Activated CD8-positive, alpha-beta memory T cell treated with anti-CD3 and anti-CD28 coated beads, Interleukin-2, amount 50 U/mL, for 4 hours (primary cell): ENCODE measurements at regions not wholly inside any gene's neighbourhood (a gene's known extent, or its start where the extent isn't known, plus 50 kb on each side); places are given as distances from the start of the nearest gene placed in this dataset.
"Not testable (repeated sequence)": the region's sequence is repeated elsewhere in the genome, so short reads cannot be mapped to it uniquely, and the experiment has no call there.

Experiments
- DNase-seq: peaks from one replicate; pipeline ENCODE4 v3.0.0-alpha.2; 2020

DNA sequence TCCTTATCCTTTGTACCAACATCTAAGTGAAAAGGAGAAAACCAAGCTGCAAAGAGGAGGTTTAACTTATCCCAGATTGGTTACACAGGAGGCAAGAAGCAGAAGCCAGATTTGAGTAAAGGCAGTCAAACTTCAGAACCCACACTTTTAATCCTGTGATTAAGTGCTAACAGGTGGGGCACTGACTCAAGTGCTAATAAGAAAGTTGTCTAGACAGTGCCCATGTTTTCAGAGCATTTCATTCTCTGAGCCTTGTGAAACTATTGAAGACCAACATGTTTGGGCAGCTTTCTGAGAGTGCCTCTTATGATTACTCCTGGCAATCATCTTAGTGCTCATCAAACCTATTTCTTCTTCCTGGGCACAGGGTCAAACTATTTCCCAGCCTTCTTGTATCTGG lies 380.8 kb downstream of the KCNRG start:
- no peak for DNase-seq

DNA sequence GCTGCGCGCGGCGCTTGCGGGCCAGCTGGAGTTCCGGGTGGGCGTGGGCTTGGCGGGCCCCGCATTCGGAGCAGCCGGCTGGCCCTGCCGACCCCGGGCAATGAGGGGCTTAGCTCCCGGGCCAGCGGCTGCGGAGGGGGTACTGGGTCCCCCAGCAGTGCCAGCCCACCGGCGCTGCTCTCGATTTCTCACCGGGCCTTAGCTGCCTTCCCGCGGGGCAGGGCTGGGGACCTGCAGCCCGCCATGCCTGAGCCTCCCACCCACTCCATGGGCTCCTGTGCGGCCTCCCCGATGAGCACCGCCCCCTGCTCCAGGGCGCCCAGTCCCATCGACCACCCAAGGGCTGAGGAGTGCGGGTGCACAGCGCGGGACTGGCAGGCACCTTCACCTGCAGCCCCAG lies 381.4 kb downstream of the KCNRG start:
- DNase-seq: not testable (repeated sequence)

GRCh38 chr13:50400035-50400726 lies 384.9 kb downstream of the KCNRG start:
- DNase-seq: no peak

DNA sequence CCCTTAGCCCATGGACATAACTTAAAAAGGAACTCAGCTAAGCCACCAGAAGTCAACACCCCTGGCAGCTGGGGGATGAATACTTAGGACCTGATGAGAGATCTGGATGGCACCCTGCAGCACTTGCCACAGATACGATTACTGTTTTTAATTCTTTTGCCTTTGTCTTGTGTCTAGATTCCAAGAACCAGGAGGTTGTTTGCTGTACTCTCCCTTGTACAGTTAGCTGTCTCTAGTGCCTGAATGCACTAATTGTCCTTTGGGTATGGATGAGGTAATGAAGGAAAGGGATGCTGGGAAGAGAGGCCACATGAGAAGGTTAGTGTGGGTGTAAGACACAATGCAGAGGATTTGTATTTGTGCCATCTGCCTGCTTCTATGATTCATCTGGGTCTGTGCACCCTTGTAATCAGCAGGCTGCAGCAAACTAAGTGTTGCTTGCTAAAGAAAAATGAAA lies 385.8 kb downstream of the KCNRG start:
- no peak for DNase-seq

DNA sequence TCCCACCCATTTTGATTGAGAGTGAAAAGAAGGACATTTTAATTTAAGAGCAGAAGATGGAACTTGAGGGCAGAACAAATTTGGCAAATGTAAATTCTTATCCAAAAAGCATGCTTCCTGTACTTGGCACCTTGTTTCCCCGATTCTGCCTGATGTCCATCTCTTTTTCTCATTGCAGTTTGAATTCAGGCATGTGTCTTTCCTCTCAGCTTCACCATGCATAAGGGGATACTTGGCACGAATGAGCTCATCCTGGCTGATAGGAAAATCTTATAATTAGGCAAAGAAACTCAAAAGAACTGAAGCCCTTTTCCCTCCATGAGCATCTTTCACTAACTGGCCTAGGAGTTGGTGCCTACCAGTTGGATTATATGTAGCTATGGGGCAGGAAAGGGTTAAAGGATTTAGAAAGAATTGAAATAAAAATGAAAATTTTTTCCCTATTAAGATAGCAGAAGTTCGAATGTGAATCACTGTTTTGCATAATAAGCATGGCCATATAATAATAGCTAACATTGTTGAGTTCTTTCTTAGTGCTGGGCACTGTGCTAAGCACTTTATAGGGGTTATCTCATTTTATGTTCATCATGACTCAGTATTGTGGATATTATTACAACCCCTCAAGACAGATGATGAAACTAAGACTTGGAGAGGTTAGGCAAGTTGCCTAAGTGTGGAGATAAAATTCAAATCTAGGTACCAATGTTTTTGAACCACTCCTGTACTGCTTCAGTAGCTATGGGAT lies 386.6 kb downstream of the KCNRG start:
- no peak for DNase-seq

DNA sequence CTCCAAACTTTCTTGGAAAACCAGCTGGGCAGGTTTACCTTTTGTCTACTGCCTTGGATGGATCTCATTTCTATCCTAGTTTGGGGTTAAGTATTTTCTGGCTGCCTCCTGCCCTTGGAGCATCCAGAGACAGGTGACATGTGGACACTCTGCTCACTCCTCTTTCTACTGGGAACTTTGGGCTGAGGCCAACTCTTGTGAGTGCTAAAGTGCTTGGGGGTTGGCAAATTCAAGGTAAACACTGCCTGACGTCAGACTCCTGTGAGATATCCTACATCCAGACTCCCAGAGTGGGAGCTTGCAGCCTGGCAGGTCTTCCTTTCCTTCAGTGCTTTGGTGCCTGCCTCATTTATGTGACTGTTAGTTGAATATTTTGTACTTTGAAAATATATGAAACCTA lies 388.1 kb downstream of the KCNRG start:
- no peak for DNase-seq

GRCh38 chr13:50404116-50404515 lies 388.9 kb downstream of the KCNRG start:
- DNase-seq: no peak

DNA sequence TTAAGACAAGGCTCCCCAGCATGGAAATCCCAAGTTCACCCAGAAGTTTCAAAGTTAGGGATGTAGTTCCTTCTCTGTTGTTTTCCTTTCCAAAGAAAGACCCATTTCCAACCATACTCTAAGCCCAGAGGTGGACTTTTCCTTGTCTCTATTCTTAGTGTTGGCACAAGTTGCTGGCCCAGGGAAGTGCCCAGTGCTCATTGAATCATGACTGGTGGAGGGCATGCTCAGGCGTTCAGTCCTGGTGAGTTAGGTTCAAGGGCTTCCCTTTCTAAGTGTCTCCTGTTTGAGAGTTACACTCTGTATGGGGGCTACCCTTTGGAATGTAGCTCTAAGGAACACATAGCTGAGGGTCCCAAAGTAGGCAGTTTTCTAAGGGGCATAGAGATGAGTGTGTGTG lies 389.5 kb downstream of the KCNRG start:
- DNase-seq: no peak

DNA sequence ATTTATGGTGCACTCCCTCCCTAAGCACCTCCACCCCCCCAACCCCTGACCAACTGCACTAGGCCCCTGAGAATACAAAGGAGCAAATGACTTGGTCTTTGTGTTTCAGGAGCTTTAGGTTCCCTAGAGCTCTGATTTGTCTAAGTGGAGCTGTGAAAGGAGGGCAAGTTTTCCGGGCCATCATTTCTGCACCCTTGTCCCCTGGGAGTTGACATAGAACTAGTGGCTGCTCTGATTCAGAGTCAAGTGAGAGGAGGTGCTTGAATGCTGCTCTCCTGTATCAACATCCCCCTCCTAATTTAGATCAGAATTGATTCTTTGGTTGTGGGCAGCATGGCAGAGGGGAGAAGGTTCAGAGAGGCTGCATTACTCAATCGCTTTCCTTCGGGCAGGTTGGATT lies 391.6 kb downstream of the KCNRG start:
- no peak for DNase-seq

DNA sequence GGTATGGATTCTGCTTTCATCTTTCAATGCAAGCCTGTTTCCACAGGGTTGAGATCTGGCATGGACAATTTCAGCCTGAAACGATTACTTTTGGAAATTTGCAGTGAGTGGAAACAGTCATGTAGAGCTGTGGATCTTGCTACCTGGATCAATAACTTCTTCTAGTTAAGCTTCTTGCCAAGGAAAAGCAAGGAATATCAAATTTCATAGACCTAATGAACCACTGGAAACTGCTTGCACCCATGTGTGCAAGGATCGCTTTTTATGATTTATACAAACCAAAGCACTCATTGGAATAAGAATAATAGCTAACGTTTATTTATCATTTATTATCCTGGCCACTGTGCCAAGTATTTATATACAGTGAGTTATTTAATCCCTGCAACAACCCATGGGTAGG lies 392.8 kb downstream of the KCNRG start:
- DNase-seq: no peak

- no peak for DNase-seq
These were observed 394.0 kb downstream of the KCNRG start for GRCh38 chr13:50409220-50409619.

DNA sequence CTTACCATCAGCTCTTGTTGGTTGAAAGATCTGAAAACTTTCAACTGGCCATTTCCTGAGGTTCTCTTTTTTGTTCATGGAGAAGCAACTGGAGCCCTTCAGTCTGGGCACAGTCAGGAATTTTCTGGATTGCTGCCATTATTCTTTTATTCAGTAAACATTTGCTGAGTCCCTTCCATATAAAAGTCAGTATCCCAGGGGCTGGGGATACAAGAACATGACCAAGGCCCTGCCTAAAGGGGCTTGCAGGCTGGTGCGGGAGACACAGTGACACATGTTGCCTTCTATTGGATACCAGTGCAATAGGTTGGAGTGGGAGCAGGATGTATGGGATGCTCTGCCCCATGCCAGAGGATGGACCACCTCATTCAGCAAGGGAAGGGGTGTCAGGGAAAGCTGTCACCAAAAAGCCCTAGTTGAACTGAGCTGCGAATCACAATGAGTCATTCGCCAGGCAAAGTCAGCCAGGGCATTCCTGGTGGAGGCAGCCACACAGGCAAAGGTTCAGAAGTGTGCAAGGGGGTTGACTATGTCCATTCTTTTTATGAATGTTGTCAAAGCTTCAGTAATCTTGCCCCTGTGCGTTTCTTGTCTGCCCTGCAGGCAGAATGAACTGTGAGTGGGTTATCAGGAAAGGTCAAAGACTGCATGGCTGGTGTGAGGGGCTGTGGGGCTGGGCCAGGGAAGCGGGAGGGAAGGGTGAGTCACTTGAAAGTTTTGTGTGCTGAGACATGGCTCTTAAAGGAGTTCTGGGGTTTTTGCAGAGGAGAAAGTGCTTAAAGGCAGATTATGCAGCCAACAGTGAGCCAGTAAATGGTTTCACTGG lies 395.9 kb downstream of the KCNRG start:
- no peak for DNase-seq

- DNase-seq: no peak
These were observed 396.9 kb downstream of the KCNRG start for GRCh38 chr13:50412046-50412617.

GRCh38 chr13:50414640-50415039 lies 399.4 kb downstream of the KCNRG start:
- no peak for DNase-seq

- DNase-seq: no peak
These were observed 400.2 kb downstream of the KCNRG start for GRCh38 chr13:50415428-50415827.

GRCh38 chr13:50417597-50417996 lies 402.4 kb downstream of the KCNRG start:
- DNase-seq: no peak

DNA sequence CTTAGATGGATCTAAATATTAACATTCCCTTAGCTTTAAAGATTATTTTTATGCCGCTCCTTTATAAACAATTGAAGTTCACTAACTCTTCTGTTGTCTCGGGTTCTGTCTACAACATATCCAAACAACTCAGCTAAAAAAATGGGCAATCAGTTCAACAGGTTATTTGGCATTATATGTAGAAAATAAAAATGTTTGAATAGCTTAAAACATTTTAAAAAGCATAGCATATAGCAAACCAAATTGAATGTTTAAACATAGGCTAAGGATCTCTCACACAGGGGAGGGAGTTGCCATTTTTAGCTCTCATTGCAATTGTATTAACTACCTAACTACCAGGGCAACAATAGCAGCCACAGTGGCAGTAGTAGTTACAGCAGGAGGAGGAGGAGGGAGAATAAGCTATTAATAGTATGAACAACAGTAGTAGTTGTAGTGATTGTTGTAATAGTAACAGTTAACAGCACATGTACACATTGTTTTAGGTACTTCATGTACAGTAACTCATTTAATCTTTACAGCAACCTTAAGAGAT lies 404.2 kb downstream of the KCNRG start:
- DNase-seq: no peak

DNA sequence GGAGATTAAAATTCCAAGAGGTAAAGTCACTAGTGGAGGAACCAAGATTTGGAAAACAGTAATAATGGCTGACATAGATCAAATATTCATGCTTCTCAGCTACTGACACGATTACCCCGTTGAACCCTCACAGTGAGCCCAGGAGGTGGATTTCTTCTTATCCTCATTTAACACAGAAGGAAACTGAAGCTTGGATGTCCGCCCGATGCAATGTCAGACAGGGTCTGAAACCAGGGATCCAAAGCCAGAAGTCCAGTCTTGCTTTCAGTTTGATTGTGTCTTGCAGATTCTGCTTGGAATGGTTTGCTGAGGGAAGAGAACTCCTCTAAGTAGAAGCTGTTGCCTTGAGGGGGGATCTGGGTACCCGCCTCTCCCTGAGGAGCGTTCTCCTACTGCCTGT lies 404.7 kb downstream of the KCNRG start:
- DNase-seq: no peak

GRCh38 chr13:50420718-50421472 lies 405.7 kb downstream of the KCNRG start:
- DNase-seq: no peak

- no peak for DNase-seq
These were observed 406.4 kb downstream of the KCNRG start for GRCh38 chr13:50421473-50422130.
